ENCODE measurements at regions not wholly inside any gene's neighbourhood (a gene's known extent, or its start where the extent isn't known, plus 50 kb on each side); places are given as distances from the start of the nearest gene placed in this dataset.
"Not testable (repeated sequence)": the region's sequence is repeated elsewhere in the genome, so short reads cannot be mapped to it uniquely, and the experiment has no call there.

GRCh38 chr19:32067685-32068084 lies 277.7 kb upstream of the ZNF507 start:
- no peak for DNase-seq (ENCODE audit: low read depth in 2 of 2, low spot score in 1 of 2)

- no peak for DNase-seq (ENCODE audit: low read depth in 2 of 2, low spot score in 1 of 2)
Measured at GRCh38 chr19:32068793-32069192, 276.6 kb upstream of the ZNF507 start.

GRCh38 chr19:32070101-32070500 lies 275.3 kb upstream of the ZNF507 start:
- no peak for DNase-seq (ENCODE audit: low read depth in 2 of 2, low spot score in 1 of 2)

GRCh38 chr19:32082028-32082427 lies 263.4 kb upstream of the ZNF507 start:
- DNase-seq (ENCODE audit: low read depth in 2 of 2, low spot score in 1 of 2): no peak

- not testable (repeated sequence) for DNase-seq (ENCODE audit: low read depth in 2 of 2, low spot score in 1 of 2)
Measured at GRCh38 chr19:32084756-32085363, 260.6 kb upstream of the ZNF507 start.

- DNase-seq (ENCODE audit: low read depth in 2 of 2, low spot score in 1 of 2): no peak
Measured at GRCh38 chr19:32091241-32091640, 254.2 kb upstream of the ZNF507 start.

- DNase-seq (ENCODE audit: low read depth in 2 of 2, low spot score in 1 of 2): no peak
Measured at GRCh38 chr19:32097011-32097410, 248.4 kb upstream of the ZNF507 start.

DNA sequence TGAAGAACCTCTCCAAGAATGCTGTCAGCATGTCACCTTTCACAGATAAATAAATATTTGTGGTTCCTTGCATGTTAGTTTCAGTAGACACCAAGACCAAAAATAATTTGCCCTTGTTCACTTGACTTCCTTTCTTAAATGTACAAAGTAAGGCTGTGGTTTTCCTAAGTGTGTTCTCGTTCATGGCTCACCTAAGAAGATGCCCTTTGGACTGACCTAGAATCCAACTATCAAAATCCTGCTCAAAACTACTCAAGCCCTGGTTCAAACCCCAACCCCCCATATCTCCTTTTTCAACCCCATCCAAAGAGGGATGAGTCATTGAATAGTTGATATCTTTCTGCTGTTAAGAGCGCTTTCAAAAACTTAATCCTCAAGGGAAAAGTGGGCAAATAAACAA lies 247.8 kb upstream of the ZNF507 start:
- no peak for DNase-seq (ENCODE audit: low read depth in 2 of 2, low spot score in 1 of 2)

- DNase-seq (ENCODE audit: low read depth in 2 of 2, low spot score in 1 of 2): no peak
Measured at GRCh38 chr19:32098968-32099367, 246.4 kb upstream of the ZNF507 start.

DNA sequence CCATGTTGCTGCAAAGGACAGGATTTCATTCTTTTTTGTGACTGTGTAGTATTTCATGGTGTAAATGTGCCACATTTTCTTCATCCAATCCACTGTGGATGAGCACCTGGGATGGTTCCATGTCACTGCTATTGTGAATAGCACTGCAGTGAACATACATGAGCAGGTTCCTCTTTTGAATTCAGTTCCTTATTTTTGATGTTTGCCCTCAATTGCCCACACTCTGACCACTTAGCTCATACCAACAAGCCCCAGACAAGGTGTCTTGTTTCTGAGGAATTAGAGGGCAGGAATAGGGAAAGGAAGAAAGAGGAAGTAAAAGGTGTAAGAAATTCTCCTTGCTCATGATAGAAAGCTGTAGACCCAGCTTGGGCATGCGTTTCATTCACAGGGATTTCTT lies 244.2 kb upstream of the ZNF507 start:
- DNase-seq (ENCODE audit: low read depth in 2 of 2, low spot score in 1 of 2): no peak

DNA sequence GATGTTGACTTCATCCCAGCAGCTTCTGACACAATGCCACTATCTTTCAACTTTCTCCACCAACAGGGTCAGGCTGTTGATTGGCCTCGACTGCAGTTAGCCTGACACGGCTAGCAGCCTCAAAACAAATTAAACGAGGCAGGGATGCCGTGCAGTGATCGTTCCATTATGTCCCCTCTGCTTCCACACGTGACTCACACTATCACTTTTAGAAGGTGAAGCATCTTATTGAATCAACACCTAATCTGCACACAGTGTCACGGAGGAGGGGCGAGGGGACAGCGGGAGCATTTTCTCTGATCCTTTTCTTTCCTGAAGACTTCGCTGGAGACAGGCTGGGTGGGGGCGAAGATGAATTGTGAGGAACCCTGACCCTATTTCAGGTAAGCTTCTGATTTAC lies 241.9 kb upstream of the ZNF507 start:
- no peak for DNase-seq (ENCODE audit: low read depth in 2 of 2, low spot score in 1 of 2)

DNA sequence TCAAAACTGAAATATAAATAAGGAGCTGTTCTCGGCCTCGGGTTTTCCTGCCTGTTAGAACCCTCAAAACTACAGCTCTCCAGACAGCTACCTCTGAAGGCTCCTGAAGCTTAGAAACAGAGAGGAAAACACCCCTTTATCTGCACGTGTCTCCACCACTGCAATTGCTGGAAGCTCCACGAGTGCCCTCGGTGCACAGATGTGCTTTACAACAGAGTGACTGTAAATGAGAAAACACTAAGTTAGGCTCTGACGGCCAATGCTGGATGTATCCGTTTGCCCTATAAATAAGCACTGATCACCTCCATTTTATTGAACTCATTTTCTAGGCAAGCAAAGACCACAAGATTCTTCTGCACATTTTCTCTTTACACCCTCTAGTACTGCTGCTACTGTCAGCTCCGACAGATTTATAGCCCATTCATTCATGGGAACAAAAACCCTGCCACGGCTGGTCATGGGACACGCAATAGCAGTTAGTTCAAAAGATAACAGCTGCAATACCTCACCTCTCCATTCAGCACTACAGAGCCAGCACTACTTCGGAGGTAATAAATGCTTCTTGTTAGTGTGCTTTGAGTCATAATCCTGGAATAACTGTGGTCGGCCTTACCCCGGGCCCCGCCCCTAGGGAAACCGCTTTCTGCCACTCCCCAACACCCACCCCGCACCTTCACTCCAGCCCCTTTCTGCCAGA lies 241.1 kb upstream of the ZNF507 start:
- DNase-seq (ENCODE audit: low read depth in 2 of 2, low spot score in 1 of 2): no peak

GRCh38 chr19:32104850-32105235 lies 240.6 kb upstream of the ZNF507 start:
- no peak for DNase-seq (ENCODE audit: low read depth in 2 of 2, low spot score in 1 of 2)

DNA sequence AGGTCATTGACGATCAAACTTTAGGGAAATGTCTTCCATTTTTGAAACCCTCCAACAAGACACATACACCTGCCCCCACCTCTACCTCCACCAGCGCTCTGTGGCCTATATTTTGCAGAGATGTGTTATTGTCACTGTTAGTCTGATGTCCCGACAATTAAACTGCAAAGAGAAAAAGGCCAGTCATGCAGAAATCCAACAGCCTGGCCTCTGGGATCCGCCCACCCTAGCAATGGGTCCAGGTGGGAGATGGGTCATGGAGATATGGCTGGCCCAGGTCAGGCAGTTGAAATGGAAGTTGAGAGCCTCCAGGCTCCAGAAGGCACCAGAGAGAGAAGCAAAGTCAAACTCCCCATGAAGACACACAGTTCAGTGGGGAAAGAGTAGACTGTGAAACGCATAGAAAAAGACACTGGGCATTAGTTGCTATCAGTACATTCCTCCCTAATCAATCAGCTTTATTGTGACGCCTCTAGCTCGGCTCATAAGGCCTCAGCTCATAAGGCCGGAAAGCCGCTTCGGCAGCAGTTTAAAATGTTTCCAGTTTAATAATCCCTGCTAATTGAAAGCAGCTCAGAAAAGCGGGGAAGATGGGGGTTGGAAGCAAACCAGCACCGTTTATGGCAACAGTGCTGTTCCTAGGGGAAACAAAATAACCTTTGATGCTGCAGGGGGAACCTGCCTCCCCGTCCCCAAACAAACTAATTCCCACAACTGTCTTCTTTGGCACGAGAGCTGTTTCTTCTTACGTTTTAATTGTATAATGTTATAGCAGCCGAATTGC lies 239.7 kb upstream of the ZNF507 start:
- no peak for DNase-seq (ENCODE audit: low read depth in 2 of 2, low spot score in 1 of 2)

GRCh38 chr19:32122258-32122657 lies 223.2 kb upstream of the ZNF507 start:
- DNase-seq (ENCODE audit: low read depth in 2 of 2, low spot score in 1 of 2): no peak

DNA sequence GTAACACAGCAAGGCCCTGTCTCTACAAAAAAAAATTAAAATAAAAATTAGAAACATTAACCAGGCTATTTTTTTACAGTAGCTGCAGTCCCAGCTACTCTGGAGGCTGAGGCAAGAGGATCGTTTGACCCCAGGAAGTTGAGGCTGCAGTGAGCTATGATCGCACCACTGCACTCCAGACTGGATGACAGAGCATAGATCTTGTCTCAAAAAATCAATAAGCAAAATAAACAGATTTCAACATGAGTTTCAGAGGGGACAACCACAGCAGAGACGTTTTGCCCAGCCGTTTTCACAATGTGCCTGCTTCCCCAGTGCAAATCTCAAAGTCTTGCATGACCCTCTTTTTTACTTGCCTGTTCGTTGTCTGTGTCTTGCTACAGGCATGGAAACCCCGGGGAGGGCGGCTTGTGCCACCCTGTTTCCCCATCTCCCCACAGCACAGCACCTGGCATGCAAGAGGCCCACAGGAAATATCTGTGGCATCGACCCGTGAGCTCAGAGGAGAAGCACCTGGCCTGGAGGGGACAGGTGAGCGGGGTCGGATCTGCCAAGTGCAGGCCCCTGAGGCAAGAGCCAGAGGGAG lies 222.0 kb upstream of the ZNF507 start:
- no peak for DNase-seq (ENCODE audit: low read depth in 2 of 2, low spot score in 1 of 2)

GRCh38 chr19:32124585-32124984 lies 220.8 kb upstream of the ZNF507 start:
- no peak for DNase-seq (ENCODE audit: low read depth in 2 of 2, low spot score in 1 of 2)

GRCh38 chr19:32129141-32129540 lies 216.3 kb upstream of the ZNF507 start:
- no peak for DNase-seq (ENCODE audit: low read depth in 2 of 2, low spot score in 1 of 2)

GRCh38 chr19:32130332-32130731 lies 215.1 kb upstream of the ZNF507 start:
- no peak for DNase-seq (ENCODE audit: low read depth in 2 of 2, low spot score in 1 of 2)

DNA sequence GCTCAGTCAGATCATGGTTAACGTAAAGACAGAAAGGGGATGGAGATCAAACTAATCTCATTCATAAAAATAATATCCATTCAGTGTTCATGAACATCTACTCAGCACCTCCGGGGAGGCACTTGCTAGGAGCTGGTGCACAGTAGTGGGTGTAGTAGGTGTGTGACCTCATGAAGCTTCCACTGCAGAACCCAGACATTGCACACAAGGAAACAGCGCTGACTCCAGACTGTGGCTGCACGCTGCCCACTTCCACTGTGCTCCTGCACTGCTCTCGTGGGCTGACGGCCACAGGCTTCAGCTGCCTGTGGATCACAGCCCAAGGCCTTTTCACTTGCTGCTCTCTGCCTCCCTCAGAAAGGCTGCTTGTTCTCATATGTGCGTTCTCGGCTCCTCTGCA lies 214.4 kb upstream of the ZNF507 start:
- DNase-seq (ENCODE audit: low read depth in 2 of 2, low spot score in 1 of 2): no peak

DNA sequence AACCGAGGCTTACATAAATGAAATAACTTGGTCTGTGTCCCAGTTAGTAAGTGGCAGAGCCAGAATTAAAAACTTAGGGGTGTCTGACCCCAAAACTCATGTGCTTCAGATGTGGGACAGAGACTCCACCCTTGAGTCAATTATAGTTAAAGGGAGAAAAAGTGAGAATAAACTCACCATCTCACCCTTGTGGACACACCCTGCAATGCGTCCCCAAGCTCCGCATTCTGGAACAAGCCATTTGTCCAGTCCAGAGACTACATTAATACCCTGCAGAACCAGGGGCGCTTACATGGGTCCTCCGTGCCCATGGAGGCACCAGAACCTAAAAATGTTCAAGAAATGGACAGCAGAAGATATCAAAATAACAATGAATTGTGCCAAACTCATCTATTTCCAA lies 207.0 kb upstream of the ZNF507 start:
- no peak for DNase-seq (ENCODE audit: low read depth in 2 of 2, low spot score in 1 of 2)

Data from stimulated activated CD8-positive, alpha-beta memory T cell treated with anti-CD3 and anti-CD28 coated beads, Interleukin-4, amount 100 ng/mL, for 1 hour (primary cell).